GM20000 (cell line): ENCODE measurements at regions not wholly inside any gene's neighbourhood (a gene's known extent, or its start where the extent isn't known, plus 50 kb on each side); places are given as distances from the start of the nearest gene placed in this dataset.

ENCODE experiments used
- DNase-seq: peaks from one replicate; pipeline ENCODE4 v3.0.0; 2012; ENCODE audit warnings: low spot score
- TF ChIP-seq, protein P1 (sequence below): IDR thresholded peaks from 2 replicates; pipeline ENCODE4 v1.5.1; 2012; ENCODE audit warnings: mild to moderate bottlenecking, control low read depth; ENCODE audit errors: extremely low read depth, missing control alignments

DNA sequence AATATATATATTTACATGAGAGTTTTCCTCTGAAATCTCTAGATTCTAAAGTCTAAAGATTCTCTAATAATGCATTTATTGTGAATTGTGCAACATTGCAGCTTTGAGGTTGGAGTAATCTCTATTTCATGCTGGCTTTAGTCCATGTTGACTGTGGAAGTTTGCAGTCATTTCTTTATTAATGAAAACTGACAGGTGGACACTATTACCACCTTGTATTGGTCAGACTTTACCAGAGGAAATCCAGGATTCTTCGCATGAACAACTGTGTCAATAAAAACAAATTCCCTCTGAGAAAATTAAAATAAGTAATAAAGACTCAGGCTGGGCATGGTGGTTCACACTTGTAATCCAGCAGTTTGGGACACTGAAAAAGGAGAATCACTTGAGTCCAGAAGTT is 274.1 kb downstream of the SHQ1 start:
- no peak for DNase-seq
- TF ChIP-seq, protein P1, sequence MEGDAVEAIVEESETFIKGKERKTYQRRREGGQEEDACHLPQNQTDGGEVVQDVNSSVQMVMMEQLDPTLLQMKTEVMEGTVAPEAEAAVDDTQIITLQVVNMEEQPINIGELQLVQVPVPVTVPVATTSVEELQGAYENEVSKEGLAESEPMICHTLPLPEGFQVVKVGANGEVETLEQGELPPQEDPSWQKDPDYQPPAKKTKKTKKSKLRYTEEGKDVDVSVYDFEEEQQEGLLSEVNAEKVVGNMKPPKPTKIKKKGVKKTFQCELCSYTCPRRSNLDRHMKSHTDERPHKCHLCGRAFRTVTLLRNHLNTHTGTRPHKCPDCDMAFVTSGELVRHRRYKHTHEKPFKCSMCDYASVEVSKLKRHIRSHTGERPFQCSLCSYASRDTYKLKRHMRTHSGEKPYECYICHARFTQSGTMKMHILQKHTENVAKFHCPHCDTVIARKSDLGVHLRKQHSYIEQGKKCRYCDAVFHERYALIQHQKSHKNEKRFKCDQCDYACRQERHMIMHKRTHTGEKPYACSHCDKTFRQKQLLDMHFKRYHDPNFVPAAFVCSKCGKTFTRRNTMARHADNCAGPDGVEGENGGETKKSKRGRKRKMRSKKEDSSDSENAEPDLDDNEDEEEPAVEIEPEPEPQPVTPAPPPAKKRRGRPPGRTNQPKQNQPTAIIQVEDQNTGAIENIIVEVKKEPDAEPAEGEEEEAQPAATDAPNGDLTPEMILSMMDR = no peak

DNA sequence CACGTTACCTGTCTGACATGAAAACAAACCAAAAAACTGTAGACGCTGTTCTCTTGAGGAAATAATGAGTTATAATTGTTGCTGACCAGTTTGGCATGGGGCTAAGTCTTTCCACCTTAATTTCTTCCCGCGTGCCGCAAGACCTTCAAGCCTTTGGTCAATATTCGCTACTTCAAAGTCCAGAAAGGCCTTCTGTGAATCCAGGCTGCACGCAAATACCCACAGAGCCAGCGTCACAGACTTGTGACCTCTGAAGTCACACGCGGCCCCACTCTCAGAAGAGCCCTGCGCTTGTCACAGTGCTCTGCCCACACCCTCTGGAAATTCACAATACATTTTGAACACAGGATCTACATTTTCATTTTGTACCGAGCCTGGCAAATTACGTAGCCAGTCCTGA is 275.2 kb downstream of the SHQ1 start:
- DNase-seq = no peak
- TF ChIP-seq, protein P1 = no peak

DNA sequence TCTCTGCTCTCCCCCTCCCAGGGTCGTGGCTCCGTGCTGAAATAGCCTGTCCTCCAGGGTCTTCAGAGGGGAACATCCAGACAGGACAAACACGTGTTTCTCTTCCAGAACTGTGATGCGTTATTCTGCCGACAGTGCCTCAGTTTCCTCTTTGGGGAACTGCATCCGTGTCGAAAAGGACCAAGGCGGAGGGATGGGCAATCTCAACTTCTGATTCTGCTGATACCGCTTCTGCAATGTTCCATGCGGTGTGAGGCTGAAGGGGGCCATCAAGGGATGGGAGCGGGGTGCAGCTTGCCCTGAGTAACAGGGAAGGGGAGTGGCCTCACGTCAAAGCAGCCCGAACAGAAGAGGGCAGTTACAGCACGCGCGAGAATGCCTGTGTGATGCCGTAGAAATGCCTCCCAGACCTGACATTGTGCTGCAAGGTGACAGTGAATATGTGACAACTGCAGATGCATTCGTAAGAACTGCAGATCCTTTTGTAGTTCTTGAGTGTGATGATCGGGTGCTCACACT is 275.7 kb downstream of the SHQ1 start:
- no peak for DNase-seq

DNA sequence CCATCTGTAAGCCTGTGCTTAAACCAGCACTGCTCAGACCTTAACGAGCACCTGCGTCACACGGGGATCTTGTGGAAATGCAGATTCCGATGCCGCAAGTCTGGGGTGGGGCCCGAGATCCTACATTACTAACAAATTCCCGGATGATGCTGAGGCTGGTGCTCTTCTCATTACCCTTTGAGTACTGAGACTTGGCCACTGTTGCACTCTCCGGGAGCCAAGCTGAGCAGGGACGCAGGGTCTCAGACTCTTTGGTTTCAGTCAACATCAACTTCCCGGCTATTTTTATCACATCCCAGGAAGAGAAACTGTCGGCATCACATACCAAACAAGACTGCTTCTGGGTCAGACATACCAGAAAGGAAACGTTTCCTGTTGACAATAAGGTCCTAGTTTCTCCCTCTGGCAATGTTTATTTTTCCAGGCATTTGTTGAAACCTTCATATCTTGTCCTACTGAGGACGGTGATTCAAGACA is 276.6 kb downstream of the SHQ1 start:
- TF ChIP-seq, protein P1 = no peak
- DNase-seq = no peak

More for the DNA sequence above, 275.7 kb downstream of the SHQ1 start:
- TF ChIP-seq, protein P1 = no peak

DNA sequence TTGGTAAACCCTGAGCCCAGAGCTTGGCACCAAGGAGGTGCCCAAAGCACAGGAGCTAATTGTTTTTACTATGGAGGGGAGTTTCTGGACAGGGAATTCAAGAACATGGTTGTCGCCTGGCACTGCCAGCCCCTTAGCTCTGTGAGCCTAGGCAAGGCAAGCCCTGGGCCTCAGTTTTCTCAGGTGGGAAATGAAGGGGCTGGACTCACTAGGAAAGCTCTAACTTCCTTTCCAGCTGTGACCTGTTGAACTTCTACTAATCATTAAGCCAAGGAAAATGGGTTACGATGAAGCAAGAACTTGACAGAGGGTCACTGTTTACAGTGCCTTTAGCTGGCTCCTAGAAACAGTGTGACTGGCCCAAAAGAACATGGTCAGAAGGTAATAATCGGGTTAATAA is 277.2 kb downstream of the SHQ1 start:
- TF ChIP-seq, protein P1 = no peak
- no peak for DNase-seq

DNA sequence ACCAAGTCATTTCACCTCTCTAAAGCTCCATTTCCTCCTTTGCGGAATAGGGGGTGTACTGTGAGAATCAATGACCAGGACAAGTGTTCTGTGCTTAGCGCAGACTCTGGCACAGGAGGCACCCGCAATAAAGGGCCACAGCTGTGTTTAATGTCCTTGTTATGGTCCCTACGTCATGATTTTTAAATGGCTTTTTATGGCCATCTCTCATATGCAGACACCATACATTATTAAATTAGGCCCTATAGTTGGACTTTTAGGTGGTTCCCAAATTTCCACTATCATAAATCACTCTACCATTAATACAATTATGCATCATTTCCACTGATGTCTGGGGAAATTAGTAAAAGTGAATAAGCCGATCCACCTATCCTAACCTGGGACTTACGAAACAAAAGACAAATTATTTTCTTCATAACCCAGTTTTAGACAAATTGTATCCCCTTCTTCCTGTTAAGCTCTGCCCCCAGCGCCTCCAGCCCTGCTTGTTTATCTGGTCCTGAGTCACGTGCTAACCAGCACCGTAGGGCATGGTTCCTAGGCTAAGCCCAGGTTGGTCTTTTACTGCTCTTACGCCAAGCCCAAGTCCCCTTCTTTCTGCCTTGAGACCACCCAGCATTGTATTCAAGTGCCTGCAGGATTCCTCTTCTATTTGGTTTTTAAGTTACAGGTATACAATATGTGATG is 278.3 kb downstream of the SHQ1 start:
- no peak for DNase-seq
- TF ChIP-seq, protein P1 = no peak

DNA sequence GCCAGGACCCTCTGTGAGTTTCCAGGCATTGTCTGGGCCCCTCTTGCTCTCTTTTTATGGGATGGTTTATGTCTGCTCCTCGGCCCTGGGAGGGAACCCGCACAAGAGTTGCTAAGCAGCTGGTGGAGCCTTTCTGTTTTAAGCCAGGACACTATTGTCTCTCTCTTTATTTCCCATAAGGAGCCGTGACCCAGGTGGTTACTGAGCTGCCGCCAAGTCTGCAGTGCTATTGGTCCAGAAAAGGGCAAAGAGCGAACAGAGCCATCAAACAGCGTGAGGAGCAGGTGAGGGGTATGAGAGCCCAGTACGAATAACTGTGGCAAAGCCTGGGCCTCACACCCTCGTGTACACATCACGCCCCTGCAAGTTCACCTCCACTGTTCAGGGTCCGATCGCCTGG is 280.2 kb downstream of the SHQ1 start:
- DNase-seq = no peak
- TF ChIP-seq, protein P1 = no peak
